Mucosa of stomach (tissue), 1 donor: ENCODE measurements at regions not wholly inside any gene's neighbourhood (a gene's known extent, or its start where the extent isn't known, plus 50 kb on each side); places are given as distances from the start of the nearest gene placed in this dataset.
"Not testable (repeated sequence)": the region's sequence is repeated elsewhere in the genome, so short reads cannot be mapped to it uniquely, and the experiment has no call there.

Source experiments
- H3K27me3 ChIP-seq: one replicate; pipeline ENCODE4 v1.7.0; 2013; ENCODE audit warnings: mild to moderate bottlenecking, low read length; ENCODE audit not compliant: control insufficient read depth, insufficient read depth
- H3K36me3 ChIP-seq: one replicate; pipeline ENCODE4 v1.7.0; 2013; ENCODE audit warnings: low read length; ENCODE audit not compliant: control insufficient read depth, insufficient read depth
- H3K4me1 ChIP-seq: one replicate; pipeline ENCODE4 v1.7.0; 2013; ENCODE audit warnings: mild to moderate bottlenecking, low read length; ENCODE audit not compliant: control insufficient read depth, insufficient read depth
- H3K4me3 ChIP-seq: one replicate; pipeline ENCODE4 v1.7.0; 2013; ENCODE audit warnings: low read length
- H3K9ac ChIP-seq: one replicate; pipeline ENCODE4 v1.7.0; 2013; ENCODE audit warnings: mild to moderate bottlenecking, low read length, moderate library complexity
- H3K9me3 ChIP-seq: one replicate; pipeline ENCODE4 v1.7.0; 2013; ENCODE audit warnings: mild to moderate bottlenecking, low read length, moderate library complexity; ENCODE audit not compliant: control insufficient read depth
- donor health status: Pancreatic carcinoma.

GRCh38 chr1:10941891-10942541 is 70.4 kb upstream of the TARDBP start:
- no peaks in the 10 kb centered on the region for H3K36me3 ChIP-seq
- H3K9ac ChIP-seq, result no peak overlapping the region
- H3K27me3 ChIP-seq, result peaks cover 19% of the 10 kb centered on the region
- peaks cover 32% of the 10 kb centered on the region for H3K4me1 ChIP-seq
- no peaks in the 10 kb centered on the region for H3K9me3 ChIP-seq
- no peak overlapping the region for H3K4me3 ChIP-seq

- Histone ChIP-seq H3K9ac (no peak overlapping the region), H3K4me1 (peaks cover 30% of the 10 kb centered on the region), H3K36me3 (no peaks in the 10 kb centered on the region), H3K4me3 (no peak overlapping the region), H3K27me3 (peaks cover 19% of the 10 kb centered on the region), H3K9me3 (no peaks in the 10 kb centered on the region)
Measured at GRCh38 chr1:10942542-10942912, 69.9 kb upstream of the TARDBP start.

GRCh38 chr1:10943041-10943440 is 69.4 kb upstream of the TARDBP start:
- Histone ChIP-seq H3K9me3 (no peaks in the 10 kb centered on the region), H3K36me3 (no peaks in the 10 kb centered on the region), H3K9ac (no peak overlapping the region), H3K4me1 (peaks cover 28% of the 10 kb centered on the region), H3K4me3 (no peak overlapping the region), H3K27me3 (peaks cover 19% of the 10 kb centered on the region)

- H3K36me3 ChIP-seq, result no peaks in the 10 kb centered on the region
- peaks cover 19% of the 10 kb centered on the region for H3K27me3 ChIP-seq
- no peaks in the 10 kb centered on the region for H3K9me3 ChIP-seq
- no peak overlapping the region for H3K4me3 ChIP-seq
- H3K9ac ChIP-seq, result peak overlapping the region; percentile 44
- H3K4me1 ChIP-seq, result peaks cover 28% of the 10 kb centered on the region
Measured at GRCh38 chr1:10943991-10944730, 68.3 kb upstream of the TARDBP start.

- Histone ChIP-seq H3K4me1 (peaks cover 28% of the 10 kb centered on the region), H3K9me3 (no peaks in the 10 kb centered on the region), H3K36me3 (no peaks in the 10 kb centered on the region), H3K27me3 (peaks cover 15% of the 10 kb centered on the region), H3K4me3 (no peak overlapping the region), H3K9ac (no peak overlapping the region)
Measured at GRCh38 chr1:10945991-10946509, 66.4 kb upstream of the TARDBP start.

GRCh38 chr1:10947181-10947580 is 65.3 kb upstream of the TARDBP start:
- Histone ChIP-seq H3K4me1 (peaks cover 20% of the 10 kb centered on the region), H3K36me3 (no peaks in the 10 kb centered on the region), H3K9me3 (no peaks in the 10 kb centered on the region), H3K4me3 (no peak overlapping the region), H3K27me3 (peaks cover 15% of the 10 kb centered on the region), H3K9ac (no peak overlapping the region)

- H3K36me3 ChIP-seq, result no peaks in the 10 kb centered on the region
- H3K9me3 ChIP-seq, result no peaks in the 10 kb centered on the region
- no peak overlapping the region for H3K4me3 ChIP-seq
- H3K9ac ChIP-seq, result no peak overlapping the region
- peaks cover 17% of the 10 kb centered on the region for H3K4me1 ChIP-seq
- peaks cover 10% of the 10 kb centered on the region for H3K27me3 ChIP-seq
Measured at GRCh38 chr1:10947691-10948462, 64.6 kb upstream of the TARDBP start.

- Histone ChIP-seq H3K4me1 (peaks cover 13% of the 10 kb centered on the region), H3K36me3 (no peaks in the 10 kb centered on the region), H3K9me3 (no peaks in the 10 kb centered on the region), H3K9ac (no peak overlapping the region), H3K4me3 (no peak overlapping the region), H3K27me3 (peaks cover 12% of the 10 kb centered on the region)
Measured at GRCh38 chr1:10948463-10948775, 64.0 kb upstream of the TARDBP start.

- Histone ChIP-seq H3K4me3 (no peak overlapping the region), H3K9me3 (no peaks in the 10 kb centered on the region), H3K27me3 (peaks cover 11% of the 10 kb centered on the region), H3K9ac (no peak overlapping the region), H3K36me3 (no peaks in the 10 kb centered on the region), H3K4me1 (no peaks in the 10 kb centered on the region)
Measured at GRCh38 chr1:10950316-10951172, 61.9 kb upstream of the TARDBP start.

- not testable (repeated sequence) for H3K4me3 ChIP-seq, H3K36me3 ChIP-seq, H3K9ac ChIP-seq, H3K27me3 ChIP-seq, H3K9me3 ChIP-seq, H3K4me1 ChIP-seq
Measured at GRCh38 chr1:10951298-10951697, 61.2 kb upstream of the TARDBP start.

- Histone ChIP-seq H3K4me3 (no peak overlapping the region), H3K9ac (no peak overlapping the region), H3K4me1 (no peaks in the 10 kb centered on the region), H3K9me3 (no peaks in the 10 kb centered on the region), H3K36me3 (no peaks in the 10 kb centered on the region), H3K27me3 (peaks cover 5% of the 10 kb centered on the region)
Measured at GRCh38 chr1:10951961-10952360, 60.5 kb upstream of the TARDBP start.
